Fibroblast of skin of back (primary cell): ENCODE measurements at regions not wholly inside any gene's neighbourhood (a gene's known extent, or its start where the extent isn't known, plus 50 kb on each side); places are given as distances from the start of the nearest gene placed in this dataset.

ENCODE experiments used
- DNase-seq: peaks from one replicate; pipeline ENCODE4 v3.0.0-alpha.2; 2013

- DNase-seq: no peak
Measured at GRCh38 chr4:166366012-166366411, 493.0 kb downstream of the TLL1 start.

GRCh38 chr4:166377578-166377977 lies 504.5 kb downstream of the TLL1 start:
- no peak for DNase-seq

- DNase-seq: no peak
Measured at GRCh38 chr4:166386491-166387360, 513.7 kb downstream of the TLL1 start.

- no peak for DNase-seq
Measured at GRCh38 chr4:166391501-166391900, 518.5 kb downstream of the TLL1 start.

DNA sequence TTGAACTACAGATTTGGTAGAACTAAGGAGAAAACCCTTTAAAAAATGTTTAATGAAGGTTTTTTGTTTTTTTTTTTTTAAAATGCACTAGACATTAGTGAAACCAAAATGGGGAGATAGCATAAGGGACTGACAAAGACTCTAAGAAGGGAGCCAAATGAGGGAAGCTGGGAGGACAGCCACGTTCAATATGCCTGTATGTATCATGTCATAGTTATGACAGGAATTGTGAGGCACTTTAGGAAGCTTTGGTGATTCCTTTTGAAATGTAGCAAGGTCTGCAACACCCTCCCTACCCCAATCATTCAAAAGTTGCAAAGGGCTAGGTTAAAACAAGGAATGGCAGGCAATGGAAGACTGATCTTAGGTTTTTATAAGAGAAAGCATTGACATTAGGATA lies 526.0 kb downstream of the TLL1 start:
- peak; percentile 56 for DNase-seq

DNA sequence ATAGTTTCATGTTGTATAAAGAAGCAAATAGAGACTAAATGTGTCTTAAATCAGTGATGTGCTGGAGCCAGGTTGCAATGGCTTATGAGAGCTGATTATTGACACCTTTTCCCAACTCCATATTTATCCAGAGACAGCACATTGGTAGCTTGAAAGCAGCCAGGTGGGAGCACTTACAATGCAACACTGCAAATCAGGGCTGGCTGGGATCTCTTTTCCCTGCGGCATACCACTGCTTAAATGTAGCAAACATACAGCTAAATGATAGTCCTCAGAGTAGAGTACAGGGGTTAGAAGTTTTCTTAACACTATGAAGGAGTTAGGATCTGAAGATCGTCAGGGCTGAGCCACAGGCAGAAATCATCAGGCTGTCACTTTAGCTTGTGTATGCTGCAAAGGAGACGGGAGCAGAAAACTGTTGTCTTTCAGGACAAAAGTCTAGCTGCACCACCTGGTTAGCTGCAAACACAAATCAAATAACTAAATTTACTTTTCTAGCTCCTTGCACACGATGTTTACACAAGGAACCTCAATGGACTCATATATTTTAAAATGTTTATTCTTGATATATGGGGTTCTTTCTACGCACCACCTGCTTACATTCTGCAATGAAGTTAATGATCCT lies 527.3 kb downstream of the TLL1 start:
- no peak for DNase-seq

GRCh38 chr4:166413356-166413755 lies 540.3 kb downstream of the TLL1 start:
- no peak for DNase-seq

DNA sequence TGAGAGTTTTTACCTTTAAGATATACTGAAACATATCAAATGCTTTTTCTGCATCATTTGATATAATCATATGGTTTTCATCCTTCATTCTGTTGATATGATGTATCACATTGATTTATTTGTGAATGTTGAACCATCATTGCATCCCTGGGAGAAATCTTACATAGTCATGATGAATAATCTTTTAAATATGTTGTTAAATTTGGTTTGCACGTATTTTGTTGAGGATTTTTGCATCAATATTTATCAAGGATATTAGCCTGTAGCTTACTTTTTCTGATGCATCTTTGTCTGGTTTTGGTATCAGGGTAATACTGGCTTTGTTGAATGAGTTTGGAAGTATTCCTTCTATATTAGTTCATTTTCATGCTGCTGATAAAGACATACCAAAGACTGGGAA lies 541.4 kb downstream of the TLL1 start:
- DNase-seq: peak; percentile 76

DNA sequence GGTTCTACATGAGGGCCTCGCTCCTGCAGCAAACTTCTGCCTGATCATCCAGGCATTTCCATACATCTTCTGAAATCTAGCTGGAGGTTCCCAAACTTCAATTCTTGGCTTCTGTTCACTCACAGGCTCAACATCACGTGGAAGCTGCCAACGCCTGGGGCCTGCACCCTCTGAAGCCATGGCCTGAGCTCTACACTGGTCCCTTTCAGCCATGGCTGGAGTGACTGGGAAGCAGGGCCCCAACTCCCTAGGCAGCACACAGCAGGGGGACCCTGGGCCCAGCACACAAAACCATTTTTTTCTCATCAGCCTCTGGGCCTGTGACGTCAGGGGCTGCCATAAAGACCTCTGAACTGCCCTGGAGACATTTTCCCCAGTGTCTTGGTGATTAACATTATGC lies 542.7 kb downstream of the TLL1 start:
- DNase-seq: no peak

DNA sequence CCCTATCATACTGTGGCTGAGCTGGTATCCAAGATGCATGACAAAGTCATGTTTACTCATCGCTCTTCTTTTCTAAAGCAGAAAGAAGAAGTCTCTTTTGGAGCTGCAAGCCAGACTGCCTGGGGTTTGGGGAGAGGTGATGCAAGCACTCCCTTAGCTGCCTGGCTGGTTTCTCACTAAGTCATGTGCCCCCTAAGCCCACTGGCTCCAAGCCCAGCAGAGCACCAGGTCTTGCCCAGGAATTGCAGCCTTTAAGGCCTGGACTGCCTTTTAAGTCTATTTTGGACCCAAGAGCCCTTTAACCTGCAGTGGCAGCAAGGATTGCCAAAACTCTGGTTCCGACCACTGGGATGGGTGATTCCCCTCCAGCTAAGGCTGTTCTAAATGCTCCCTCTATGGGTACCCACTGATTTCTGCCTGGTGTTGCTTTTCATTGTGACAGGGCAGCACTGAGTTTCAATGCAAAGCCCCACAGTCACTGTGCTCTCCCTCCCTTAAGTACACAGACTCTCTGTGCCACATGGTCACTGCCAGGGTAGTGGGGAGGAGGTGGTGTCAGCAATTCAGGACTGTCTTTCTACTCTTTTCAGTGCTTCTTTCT lies 548.6 kb downstream of the TLL1 start:
- peak; percentile 93 for DNase-seq

GRCh38 chr4:166422475-166422874 lies 549.4 kb downstream of the TLL1 start:
- peak; percentile 96 for DNase-seq

DNA sequence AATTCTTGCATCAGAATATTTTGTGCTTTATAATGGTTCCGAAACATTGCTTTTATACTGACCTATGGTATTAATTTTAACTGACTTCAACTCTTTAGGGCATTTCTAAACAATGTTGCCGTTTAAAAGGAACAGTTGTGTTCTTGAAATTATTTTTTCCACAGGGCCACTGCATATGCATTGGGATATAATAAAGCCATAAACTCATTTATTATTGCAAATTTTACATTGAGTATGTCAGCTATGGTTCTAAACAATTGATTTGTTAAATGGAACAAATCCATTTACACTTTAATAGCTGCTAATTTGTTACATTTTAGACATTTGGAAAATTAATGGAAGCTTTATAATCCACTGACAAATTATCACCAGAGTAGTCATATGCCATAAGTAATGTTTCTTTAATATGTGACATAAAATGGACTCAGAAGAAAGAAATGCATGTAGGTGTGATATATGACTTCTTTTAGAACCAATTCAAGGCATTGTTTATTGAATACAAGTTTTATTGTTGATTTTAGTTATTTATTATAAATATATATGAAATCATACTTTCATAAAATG lies 553.3 kb downstream of the TLL1 start:
- DNase-seq: no peak

GRCh38 chr4:166432125-166432524 lies 559.1 kb downstream of the TLL1 start:
- no peak for DNase-seq

DNA sequence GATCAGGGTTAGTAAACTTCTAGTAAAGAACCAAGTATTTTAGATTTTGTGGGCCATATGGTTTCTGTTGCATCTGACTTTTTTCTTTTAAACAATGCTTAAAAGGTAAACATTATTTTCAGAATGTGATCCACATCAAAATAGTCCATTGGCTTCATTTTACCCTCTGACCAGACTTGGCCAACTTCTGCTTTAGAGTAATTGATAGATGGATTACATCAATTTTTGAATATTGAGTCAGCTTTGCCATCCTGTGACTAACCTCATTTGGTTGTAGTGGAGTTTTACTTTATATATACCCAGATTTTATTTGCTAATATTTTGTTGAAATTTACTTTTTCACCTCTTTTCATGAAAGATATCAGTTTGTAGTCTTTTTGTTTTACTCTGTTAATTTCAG lies 559.8 kb downstream of the TLL1 start:
- DNase-seq: peak; percentile 53

- peak; percentile 99 for DNase-seq
Measured at GRCh38 chr4:166435449-166435848, 562.4 kb downstream of the TLL1 start.

GRCh38 chr4:166458756-166459155 lies 585.7 kb downstream of the TLL1 start:
- peak; percentile 83 for DNase-seq

DNA sequence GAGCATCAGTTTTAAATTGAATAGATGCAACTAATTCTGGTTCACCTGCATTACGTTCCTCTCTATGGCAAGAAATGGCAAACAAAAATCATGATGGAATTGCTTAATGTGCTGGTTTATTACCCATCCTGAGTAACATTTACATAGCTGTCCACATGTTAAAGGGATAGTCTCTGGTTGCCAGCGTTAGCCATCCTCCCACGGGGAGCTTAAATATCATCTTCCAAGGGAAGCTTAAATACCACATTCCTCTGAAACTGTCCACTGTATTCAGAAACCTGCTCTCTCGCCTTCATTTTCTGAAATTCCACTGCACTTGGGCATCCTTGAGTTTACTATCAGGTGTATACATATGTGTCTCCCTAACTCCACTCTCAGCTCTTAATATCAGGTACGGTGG lies 586.6 kb downstream of the TLL1 start:
- no peak for DNase-seq

DNA sequence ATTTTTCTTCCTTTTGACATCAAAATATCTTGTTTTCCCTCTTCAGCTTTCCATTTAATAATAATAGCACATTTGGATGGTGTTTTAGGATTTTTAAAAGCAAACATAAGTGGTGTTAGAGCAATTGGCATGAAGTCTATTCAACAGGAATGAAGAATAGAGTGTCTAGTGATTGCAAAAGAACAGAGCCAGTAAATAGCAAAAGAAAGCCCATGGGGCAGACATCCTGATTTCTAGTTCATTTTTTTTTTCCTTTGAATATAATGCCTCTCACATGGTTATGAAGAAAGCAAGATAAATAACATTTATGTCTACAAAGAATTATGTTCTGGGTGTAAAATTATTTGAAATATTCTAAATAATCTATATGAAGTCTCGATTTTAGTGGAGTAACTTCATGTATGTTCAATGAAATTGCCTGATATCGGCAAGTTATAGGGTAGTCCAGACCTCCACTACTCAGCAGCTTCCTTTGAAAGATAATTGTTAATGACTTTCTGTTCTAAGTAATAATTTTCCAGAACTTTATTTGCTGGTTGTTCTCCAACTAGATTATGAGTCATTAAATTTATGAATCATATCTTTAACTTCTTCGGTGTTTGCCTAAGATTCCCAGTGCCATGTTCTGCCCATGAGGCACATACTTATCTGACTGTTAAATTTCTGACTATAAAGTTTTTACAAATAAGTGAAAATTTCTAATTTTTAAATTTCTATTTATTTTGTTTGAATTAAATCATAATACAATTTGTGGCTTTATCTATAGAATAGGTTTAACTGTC lies 587.9 kb downstream of the TLL1 start:
- DNase-seq: peak; percentile 69

DNA sequence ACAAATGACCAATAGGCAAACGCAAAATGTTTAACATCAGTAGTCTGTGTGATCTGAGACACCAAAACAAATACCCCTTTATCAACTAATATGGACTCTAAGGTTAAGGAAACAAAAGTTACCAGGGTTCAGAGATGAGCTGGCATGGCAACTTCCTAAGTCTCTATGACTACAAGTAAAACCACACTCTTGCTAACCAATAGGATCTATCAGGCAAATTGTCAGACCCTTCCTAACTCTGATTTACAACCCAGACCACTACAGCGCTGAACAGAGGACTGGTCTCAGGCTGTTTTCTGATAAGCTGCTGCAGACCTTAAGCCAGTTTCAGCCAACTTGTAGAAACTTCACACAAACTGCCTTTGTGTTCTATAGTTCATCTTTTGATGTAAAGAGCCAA lies 608.0 kb downstream of the TLL1 start:
- no peak for DNase-seq

GRCh38 chr4:166481739-166482138 lies 608.7 kb downstream of the TLL1 start:
- peak; percentile 26 for DNase-seq

- DNase-seq: no peak
Measured at GRCh38 chr4:166482758-166483157, 609.7 kb downstream of the TLL1 start.

DNA sequence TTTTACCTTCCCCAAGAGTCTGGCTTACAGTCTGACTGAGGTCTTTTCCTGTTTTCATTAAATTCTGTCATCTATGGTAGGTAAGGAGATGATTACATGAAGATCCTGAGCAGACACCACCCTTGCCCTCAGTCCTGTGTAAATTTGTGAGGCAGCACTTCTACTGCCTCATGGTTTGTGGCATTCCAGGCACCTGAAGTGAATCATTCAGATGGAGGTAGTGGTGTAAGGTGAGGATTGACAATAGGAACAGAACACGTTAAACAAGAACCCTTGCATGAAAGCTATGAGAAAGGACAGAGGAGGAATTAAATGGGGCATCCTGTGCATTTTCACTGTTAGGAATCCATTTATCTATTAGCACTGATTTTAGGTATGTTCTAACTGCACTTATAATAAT lies 618.6 kb downstream of the TLL1 start:
- no peak for DNase-seq

DNA sequence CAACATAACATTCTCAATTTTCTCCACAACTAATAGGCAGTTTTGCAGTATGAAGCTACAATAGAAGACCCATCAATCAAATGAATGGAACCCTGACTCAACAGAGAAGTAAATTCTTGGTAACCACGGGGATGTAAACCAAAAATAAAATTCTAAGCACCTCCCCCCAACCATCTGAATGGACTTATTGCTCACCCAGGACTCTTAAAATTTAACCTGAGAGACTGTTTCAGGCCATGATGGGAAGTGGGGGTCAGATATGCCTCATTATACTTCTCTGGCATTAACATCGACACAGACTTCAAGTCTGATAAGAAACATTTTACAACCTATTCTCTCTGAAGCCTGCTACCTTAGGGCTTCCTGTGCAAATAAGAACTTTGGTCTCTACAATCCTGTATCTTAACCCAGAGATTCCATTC lies 620.9 kb downstream of the TLL1 start:
- DNase-seq: peak; percentile 35
